SU-DHL-6 (cell line): ENCODE measurements at regions not wholly inside any gene's neighbourhood (a gene's known extent, or its start where the extent isn't known, plus 50 kb on each side); places are given as distances from the start of the nearest gene placed in this dataset.

ENCODE experiments used
- H2AFZ ChIP-seq: fragments of 200-600 bp; sonication (generic); 2 replicates; pipeline ENCODE4 v1.6.1; 2014; ENCODE audit warnings: low read depth, mild to moderate bottlenecking, moderate library complexity, mixed read lengths, antibody characterized with exemption, low read length; ENCODE audit not compliant: severe bottlenecking
- H3F3A ChIP-seq: fragments of 200-600 bp; shearing (Covaris generic); 2 replicates; pipeline ENCODE4 v1.6.0; 2016; ENCODE audit warnings: antibody characterized with exemption, mild to moderate bottlenecking; ENCODE audit not compliant: insufficient read depth
- H3K27ac ChIP-seq: fragments of 200-600 bp; sonication (generic); 2 replicates; pipeline ENCODE4 v1.5.1; 2016; ENCODE audit warnings: low read depth, mild to moderate bottlenecking, low read length, moderate library complexity, mixed read lengths
- H3K27me3 ChIP-seq: fragments of 200-600 bp; sonication (generic), shearing (Covaris generic); 2 replicates; pipeline ENCODE4 v1.6.0; 2014; ENCODE audit warnings: mild to moderate bottlenecking, low read length
- H3K36me3 ChIP-seq: fragments of 200-600 bp; sonication (generic); 2 replicates; pipeline ENCODE4 v1.6.1; 2014; ENCODE audit warnings: mild to moderate bottlenecking, low read length, mixed read lengths
- H3K4me2 ChIP-seq: fragments of 300-600, 200-600 bp; shearing (Covaris generic), sonication (generic); 2 replicates; pipeline ENCODE4 v1.6.0; 2014; ENCODE audit warnings: low read length, low read depth, mild to moderate bottlenecking; ENCODE audit not compliant: poor library complexity, severe bottlenecking
- H3K4me3 ChIP-seq: fragments of 200-600 bp; sonication (generic); 2 replicates; pipeline ENCODE4 v1.5.1; 2014; ENCODE audit warnings: antibody characterized with exemption, low read length, mild to moderate bottlenecking, mixed read lengths; ENCODE audit not compliant: insufficient read depth, poor library complexity, severe bottlenecking
- H3K79me2 ChIP-seq: fragments of 200-600 bp; sonication (generic); 2 replicates; pipeline ENCODE4 v1.6.1; 2014; ENCODE audit warnings: mild to moderate bottlenecking, low read length, moderate library complexity; ENCODE audit not compliant: insufficient read depth
- H3K9ac ChIP-seq: fragments of 200-600 bp; sonication (generic); 2 replicates; pipeline ENCODE4 v1.7.0; 2014; ENCODE audit warnings: mild to moderate bottlenecking, low read length
- H3K9me2 ChIP-seq: fragments of 200-600 bp; sonication (generic); replicated peaks from 2 replicates; pipeline ENCODE4 v1.6.1; 2014; ENCODE audit warnings: low read length; ENCODE audit not compliant: insufficient read depth
- H3K9me3 ChIP-seq: fragments of 200-600 bp; sonication (generic); 2 replicates; pipeline ENCODE4 v1.6.1; 2014; ENCODE audit warnings: low read length, mixed read lengths; ENCODE audit not compliant: insufficient read depth
- H4K20me1 ChIP-seq: fragments of 200-600 bp; sonication (generic); 2 replicates; pipeline ENCODE4 v1.6.1; 2014; ENCODE audit warnings: low read depth, mild to moderate bottlenecking, antibody characterized with exemption, low read length, moderate library complexity, mixed read lengths
- EZH2phosphoT487 ChIP-seq: fragments of 200-600 bp; sonication (generic), shearing (Covaris generic); conservative IDR thresholded peaks from 2 replicates; pipeline ENCODE4 v1.6.1; 2018; ENCODE audit warnings: mild to moderate bottlenecking, antibody characterized with exemption, low read length, moderate library complexity, mixed read lengths
- TF ChIP-seq, protein P1 (sequence below): fragments of 200-600 bp; sonication (generic); IDR thresholded peaks from one replicate; pipeline ENCODE4 v1.5.1; 2017; ENCODE audit warnings: antibody characterized with exemption, mild to moderate bottlenecking, low read length, moderate library complexity; ENCODE audit not compliant: insufficient read depth, poor library complexity, severe bottlenecking

DNA sequence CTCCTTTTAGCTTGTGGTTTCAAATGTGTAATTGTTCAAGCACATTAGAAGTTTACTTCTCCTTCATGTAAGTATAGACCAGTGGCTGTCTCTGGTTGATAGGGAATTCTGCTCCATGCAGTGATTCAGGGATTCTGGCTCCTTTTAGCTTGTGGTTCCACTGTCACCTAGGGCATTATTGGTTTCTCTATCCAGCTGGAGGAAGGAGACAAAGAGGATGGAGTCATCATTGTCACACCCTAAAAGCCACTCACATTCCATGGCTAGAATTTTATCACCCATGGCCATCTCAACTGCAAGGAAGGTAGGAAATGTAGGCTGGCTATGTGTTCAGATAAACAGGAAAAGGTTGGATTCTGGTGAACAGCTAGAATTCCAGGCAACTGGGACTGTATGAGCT, 131.2 kb downstream of the URB2 start:
- Histone ChIP-seq H3K4me3 (no peak overlapping the region), H3K9me3 (no peaks in the 10 kb centered on the region), H3K9me2 (no peaks in the 10 kb centered on the region), H3K27ac (no peak overlapping the region), H3K4me2 (no peak overlapping the region), H3K79me2 (no peaks in the 10 kb centered on the region), H3F3A (no peaks in the 10 kb centered on the region), H3K27me3 (no peaks in the 10 kb centered on the region), H3K9ac (no peak overlapping the region), H2AFZ (no peak overlapping the region), H4K20me1 (no peaks in the 10 kb centered on the region), H3K36me3 (no peaks in the 10 kb centered on the region)
- TF ChIP-seq, protein P1, sequence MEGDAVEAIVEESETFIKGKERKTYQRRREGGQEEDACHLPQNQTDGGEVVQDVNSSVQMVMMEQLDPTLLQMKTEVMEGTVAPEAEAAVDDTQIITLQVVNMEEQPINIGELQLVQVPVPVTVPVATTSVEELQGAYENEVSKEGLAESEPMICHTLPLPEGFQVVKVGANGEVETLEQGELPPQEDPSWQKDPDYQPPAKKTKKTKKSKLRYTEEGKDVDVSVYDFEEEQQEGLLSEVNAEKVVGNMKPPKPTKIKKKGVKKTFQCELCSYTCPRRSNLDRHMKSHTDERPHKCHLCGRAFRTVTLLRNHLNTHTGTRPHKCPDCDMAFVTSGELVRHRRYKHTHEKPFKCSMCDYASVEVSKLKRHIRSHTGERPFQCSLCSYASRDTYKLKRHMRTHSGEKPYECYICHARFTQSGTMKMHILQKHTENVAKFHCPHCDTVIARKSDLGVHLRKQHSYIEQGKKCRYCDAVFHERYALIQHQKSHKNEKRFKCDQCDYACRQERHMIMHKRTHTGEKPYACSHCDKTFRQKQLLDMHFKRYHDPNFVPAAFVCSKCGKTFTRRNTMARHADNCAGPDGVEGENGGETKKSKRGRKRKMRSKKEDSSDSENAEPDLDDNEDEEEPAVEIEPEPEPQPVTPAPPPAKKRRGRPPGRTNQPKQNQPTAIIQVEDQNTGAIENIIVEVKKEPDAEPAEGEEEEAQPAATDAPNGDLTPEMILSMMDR: no peak
- TF ChIP-seq EZH2phosphoT487: no peak

GRCh38 chr1:229758101-229759036, 132.3 kb downstream of the URB2 start:
- H3K9me3 ChIP-seq: no peaks in the 10 kb centered on the region
- no peaks in the 10 kb centered on the region for H3K79me2 ChIP-seq
- no peak overlapping the region for H3K27ac ChIP-seq
- TF ChIP-seq EZH2phosphoT487: no peak
- TF ChIP-seq, protein P1: no peak
- H3K27me3 ChIP-seq: no peaks in the 10 kb centered on the region
- no peaks in the 10 kb centered on the region for H3K9me2 ChIP-seq
- no peak overlapping the region for H3K9ac ChIP-seq
- H3F3A ChIP-seq: no peaks in the 10 kb centered on the region
- no peak overlapping the region for H3K4me3 ChIP-seq
- H3K36me3 ChIP-seq: no peaks in the 10 kb centered on the region
- H4K20me1 ChIP-seq: no peaks in the 10 kb centered on the region
- no peak overlapping the region for H2AFZ ChIP-seq
- H3K4me2 ChIP-seq: no peak overlapping the region

GRCh38 chr1:229759037-229759435, 133.0 kb downstream of the URB2 start:
- H2AFZ ChIP-seq: no peak overlapping the region
- H3K79me2 ChIP-seq: no peaks in the 10 kb centered on the region
- no peak overlapping the region for H3K4me3 ChIP-seq
- no peaks in the 10 kb centered on the region for H4K20me1 ChIP-seq
- H3K9ac ChIP-seq: no peak overlapping the region
- H3K36me3 ChIP-seq: no peaks in the 10 kb centered on the region
- H3K27ac ChIP-seq: no peak overlapping the region
- no peaks in the 10 kb centered on the region for H3K27me3 ChIP-seq
- no peak overlapping the region for H3K4me2 ChIP-seq
- no peaks in the 10 kb centered on the region for H3K9me2 ChIP-seq
- no peak for TF ChIP-seq EZH2phosphoT487
- TF ChIP-seq, protein P1: no peak
- no peaks in the 10 kb centered on the region for H3F3A ChIP-seq
- H3K9me3 ChIP-seq: no peaks in the 10 kb centered on the region
